CD4-positive, alpha-beta T cell treated with Interleukin-1 beta for 1 hour (primary cell): ENCODE measurements at regions not wholly inside any gene's neighbourhood (a gene's known extent, or its start where the extent isn't known, plus 50 kb on each side); places are given as distances from the start of the nearest gene placed in this dataset.

ENCODE experiments used
- DNase-seq, 2 donors: peaks; one replicate each; pipeline ENCODE4 v3.0.0-alpha.2; 2020 to 2022

GRCh38 chr6:40714576-40715564, 127.7 kb upstream of the LRFN2 start:
- DNase-seq = no peak

DNA sequence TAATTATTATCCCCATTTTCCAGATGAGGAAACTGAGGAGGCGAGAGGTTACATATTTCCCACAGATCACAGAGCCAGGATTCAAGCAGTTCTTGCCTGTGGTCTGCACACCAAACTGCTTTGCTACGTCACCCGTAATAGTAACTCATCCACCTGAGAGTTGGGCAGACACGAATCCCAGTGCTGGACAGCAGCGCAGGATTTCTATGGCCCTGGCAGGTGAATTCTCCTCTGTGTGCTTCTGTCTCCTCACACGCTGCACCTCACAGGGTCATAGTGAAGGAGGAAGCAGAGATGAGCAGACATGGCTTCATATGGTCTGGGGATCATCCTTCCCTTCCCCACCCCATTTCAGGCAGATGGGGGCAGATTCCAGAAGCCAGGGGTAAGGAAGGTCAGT, 127.0 kb upstream of the LRFN2 start:
- DNase-seq = no peak

GRCh38 chr6:40713002-40713719, 126.0 kb upstream of the LRFN2 start:
- no peak for DNase-seq

GRCh38 chr6:40710626-40711330, 123.6 kb upstream of the LRFN2 start:
- no peak for DNase-seq

DNA sequence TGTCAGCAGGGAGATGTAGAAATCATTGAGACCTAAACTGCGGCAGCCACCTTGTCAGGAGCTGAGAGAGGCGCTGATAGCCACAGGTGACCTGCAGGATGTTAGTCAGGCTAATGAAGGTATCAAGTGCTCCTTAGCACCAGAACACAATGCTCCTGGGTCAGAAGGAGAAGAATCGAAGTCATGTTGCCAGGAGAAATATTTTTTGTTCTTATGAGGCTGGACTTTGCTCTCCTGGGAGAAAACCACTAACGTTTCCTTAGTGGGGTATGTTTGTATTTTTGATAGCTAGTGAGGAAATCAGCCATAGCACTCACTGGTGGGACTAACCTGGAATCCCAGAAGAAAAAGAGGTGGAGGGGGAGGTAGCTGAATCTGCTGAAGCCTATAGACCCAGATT, 120.9 kb upstream of the LRFN2 start:
- DNase-seq = no peak

DNA sequence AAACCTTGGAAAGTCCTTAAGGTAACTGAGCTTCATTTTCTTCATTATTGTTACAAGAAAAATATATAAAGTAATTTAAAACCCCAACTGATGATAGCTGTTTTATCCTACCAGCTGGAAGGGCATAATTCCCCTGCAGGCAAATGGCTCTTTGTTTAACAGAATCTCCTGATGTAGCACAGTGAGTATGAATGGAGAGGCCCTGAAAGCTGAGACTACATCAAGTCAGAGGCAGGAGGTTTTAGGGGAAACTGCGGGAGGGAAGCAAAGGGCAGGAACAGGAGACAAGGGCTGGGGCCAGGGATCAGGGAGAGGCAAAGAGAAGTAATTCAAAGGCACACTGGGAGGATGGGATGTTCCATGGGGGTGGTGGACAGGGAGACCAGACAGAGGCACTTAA, 119.0 kb upstream of the LRFN2 start:
- no peak for DNase-seq

DNA sequence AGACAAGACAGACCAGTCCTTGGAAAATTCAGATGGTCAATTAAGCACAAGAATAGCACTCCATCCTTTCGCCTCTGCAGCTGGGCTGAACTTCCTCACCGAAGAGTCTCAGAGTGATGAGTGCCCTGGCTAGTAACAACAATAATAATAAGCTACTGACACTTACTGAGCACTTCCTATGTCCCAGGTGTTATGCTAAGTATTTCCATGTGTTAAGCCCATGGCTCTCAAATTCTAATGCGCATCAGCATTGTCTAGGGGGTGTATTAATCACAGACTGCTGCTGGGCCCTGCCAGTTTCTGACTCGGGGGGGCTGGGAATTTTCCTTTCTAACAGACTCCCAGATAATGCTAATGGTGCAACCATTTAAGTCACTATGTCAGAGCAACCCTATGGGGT, 118.2 kb upstream of the LRFN2 start:
- no peak for DNase-seq

DNA sequence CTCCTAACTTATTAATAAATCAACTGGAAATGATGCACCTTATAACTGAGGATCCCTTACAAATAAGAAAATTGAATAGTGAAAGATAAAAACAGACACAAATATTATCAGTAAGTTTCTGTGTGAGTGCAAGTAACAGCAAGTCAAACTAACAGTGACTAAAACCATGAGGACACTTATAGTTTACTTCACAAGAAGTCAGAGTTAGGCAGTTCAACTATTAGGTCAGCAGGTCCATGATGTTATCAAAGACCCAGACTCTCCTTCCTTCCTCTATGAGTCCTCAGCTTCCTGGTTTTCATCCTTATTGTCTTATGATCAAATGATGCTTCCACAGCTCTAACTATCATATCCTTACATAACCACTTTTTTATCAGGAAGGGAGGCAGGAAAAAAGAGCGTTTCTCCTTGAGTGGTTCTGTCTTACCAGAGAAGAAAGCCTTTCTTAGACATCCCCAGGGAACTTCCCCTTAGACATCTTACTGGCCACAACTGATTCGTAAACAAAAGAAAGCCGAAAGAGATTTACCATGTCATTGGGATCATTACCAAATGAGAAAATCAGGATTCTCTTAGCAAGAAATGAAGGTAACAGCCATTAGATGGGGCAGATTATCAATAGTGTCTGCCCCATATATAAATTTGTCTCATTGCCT, 114.3 kb upstream of the LRFN2 start:
- DNase-seq = no peak

GRCh38 chr6:40700006-40700580, 112.9 kb upstream of the LRFN2 start:
- DNase-seq = no peak

DNA sequence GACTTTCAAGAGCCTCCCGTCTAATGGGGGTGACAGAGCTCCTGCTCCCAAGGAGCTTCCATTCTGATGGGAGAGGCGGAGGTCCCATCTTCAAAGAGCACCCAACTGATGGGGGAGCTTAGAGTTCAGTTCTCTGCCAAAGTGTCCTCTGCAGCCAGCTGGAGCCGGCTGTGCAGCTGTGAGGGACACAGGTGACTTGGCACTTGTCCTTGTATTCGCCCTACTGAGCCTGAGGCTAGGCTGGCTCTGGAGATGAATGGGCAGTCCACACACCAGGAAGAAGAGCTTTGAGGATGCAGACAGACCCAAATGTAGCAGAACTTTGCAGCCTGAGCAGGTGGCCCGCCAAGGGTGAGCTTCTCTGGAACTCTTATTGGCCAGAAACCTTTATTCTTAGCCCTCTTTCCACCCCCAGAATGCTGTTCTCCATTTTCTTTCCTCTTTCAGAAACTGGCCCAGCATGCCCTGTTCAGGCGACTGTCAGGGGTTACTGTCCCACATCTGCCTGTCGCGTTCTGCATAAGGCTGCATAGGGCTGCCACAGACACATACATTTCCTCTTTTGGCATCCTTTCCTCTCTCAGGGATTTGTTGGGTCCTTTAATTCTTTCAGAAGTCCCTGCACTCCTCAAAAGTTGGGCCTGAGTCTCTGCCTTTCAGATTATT, 108.7 kb upstream of the LRFN2 start:
- no peak for DNase-seq

DNA sequence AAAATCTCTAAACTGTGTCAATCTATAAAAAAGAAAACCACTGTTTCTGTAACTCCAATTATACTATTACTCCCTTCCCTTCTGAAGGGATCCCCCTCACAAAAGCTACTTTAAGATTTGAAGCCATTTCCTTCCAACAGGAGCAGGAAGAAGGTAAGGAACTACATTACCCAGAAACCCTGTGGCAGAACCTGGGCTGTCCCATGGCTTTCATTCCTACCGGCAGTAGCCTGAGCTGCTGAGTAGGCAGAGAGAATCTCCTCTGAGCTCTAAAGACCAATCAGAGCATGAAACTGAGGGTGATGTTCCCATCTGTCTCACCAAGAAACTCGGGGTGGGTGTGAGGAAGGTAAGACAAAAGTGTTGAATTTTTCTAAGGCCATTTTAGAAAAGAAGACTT, 108.0 kb upstream of the LRFN2 start:
- DNase-seq = no peak

DNA sequence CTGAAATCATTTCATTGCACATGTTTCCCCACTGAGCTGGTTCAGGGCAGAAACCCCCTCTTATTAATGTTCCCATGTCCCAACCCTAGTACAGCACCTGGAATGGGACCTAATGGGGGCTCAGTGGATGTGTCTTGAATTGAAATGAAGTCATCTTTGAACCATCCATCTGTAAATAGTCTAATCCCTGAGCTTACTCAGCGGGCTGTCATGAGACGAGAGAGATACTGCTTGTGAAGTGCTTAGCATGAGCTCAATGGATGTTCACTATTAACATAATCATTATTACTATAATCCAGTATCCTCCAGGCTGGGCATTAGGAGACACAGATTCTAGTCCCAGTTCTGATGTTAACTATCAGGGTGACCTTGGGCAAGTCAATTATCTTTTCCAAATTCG, 106.6 kb upstream of the LRFN2 start:
- DNase-seq = no peak

- no peak for DNase-seq
These were observed 105.2 kb upstream of the LRFN2 start for GRCh38 chr6:40692337-40692736.

DNA sequence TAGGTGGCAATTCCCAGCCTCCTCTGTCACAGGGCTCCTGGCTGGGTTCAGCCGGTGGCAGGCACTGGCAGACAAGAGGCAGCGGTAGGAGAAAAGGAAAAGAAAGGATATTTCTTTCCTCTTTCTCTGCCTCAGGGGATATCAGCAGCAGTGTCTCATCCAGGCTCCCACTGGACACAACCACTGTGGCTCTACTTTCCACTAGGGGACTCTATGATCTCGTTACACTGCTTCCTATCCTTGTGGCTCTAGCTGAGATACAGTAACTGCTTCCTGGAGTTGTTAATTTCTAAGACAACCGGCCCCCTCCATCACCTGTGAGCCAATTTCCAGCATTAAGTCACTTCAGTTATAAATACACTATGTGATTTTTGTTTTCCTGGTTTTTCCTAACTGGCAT, 102.0 kb upstream of the LRFN2 start:
- DNase-seq = no peak

- no peak for DNase-seq
These were observed 101.1 kb upstream of the LRFN2 start for GRCh38 chr6:40688214-40688761.

DNA sequence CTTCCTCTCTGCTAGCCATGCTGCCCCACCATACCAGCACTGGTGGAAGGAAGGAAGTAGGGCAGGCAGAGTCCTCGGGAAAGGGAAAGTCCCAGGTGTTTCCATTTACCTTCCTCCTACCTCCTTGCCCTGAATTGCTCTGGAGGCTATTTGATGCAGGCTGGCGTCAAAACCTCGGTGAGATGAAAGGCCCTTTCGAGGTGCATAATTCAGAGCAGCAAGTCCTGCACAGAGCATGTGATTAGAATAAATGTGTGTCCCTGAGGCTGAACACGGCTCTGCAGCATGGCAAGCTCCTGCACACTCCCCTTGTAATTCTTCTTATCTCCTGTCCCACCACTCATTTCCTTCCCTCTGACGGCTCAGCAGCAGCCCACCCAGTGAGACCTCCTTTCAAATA, 98.7 kb upstream of the LRFN2 start:
- no peak for DNase-seq

- DNase-seq = no peak
These were observed 94.5 kb upstream of the LRFN2 start for GRCh38 chr6:40681622-40682021.

GRCh38 chr6:40678941-40679340, 91.8 kb upstream of the LRFN2 start:
- DNase-seq = no peak

GRCh38 chr6:40674170-40674569, 87.0 kb upstream of the LRFN2 start:
- DNase-seq = no peak

DNA sequence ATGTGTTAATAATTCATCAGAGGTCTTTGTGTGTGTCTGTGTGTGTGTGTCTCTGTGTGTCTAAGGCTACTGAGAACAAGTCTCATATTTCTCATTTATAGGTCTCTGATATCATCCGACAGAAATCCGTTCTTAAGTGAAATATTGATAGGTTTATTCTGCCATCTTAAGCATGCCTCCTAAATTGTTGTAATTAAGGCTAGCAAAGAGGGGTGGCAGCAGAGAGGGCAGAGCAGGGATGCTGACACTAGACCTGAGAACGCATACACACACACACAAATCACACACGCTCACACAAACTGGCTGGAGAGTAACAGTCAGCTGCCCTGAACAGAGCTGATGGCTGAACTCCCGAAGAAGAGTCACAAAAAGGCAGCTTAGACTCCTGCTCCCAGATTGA, 84.9 kb upstream of the LRFN2 start:
- DNase-seq = no peak

- no peak for DNase-seq
These were observed 84.5 kb upstream of the LRFN2 start for GRCh38 chr6:40671694-40672050.
